ENCODE measurements at regions not wholly inside any gene's neighbourhood (a gene's known extent, or its start where the extent isn't known, plus 50 kb on each side); places are given as distances from the start of the nearest gene placed in this dataset.

DNA sequence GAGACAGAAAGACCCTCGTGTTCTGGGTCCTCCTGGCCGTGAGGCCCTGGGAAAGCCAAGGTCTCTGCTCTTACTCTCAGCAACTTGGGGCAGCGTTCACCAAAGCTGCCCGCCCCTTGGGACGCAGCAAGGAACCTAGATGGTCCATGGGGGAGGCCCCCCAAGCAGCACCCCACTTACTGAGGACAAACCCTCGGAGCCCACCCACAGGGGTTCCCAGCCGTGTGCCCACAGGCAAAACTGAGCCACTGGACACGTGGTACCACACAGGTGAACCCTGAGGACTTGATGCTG lies 166.2 kb upstream of the IQSEC1 start:
- Mint-ChIP-seq H3K36me3 (no peaks in the 10 kb centered on the region), H3K27ac (no peak overlapping the region), H3K4me3 (no peak overlapping the region), H3K4me1 (ENCODE audit: unreplicated experiment) (peaks cover 5% of the 10 kb centered on the region), H3K9me3 (no peaks in the 10 kb centered on the region), H3K27me3 (peaks cover 4% of the 10 kb centered on the region)
- TF ChIP-seq, protein P1, sequence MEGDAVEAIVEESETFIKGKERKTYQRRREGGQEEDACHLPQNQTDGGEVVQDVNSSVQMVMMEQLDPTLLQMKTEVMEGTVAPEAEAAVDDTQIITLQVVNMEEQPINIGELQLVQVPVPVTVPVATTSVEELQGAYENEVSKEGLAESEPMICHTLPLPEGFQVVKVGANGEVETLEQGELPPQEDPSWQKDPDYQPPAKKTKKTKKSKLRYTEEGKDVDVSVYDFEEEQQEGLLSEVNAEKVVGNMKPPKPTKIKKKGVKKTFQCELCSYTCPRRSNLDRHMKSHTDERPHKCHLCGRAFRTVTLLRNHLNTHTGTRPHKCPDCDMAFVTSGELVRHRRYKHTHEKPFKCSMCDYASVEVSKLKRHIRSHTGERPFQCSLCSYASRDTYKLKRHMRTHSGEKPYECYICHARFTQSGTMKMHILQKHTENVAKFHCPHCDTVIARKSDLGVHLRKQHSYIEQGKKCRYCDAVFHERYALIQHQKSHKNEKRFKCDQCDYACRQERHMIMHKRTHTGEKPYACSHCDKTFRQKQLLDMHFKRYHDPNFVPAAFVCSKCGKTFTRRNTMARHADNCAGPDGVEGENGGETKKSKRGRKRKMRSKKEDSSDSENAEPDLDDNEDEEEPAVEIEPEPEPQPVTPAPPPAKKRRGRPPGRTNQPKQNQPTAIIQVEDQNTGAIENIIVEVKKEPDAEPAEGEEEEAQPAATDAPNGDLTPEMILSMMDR (conservative IDR thresholded peaks at IDR 0.05) = no peak
- no peak for DNase-seq (ENCODE audit: extremely low spot score, unreplicated experiment)

DNA sequence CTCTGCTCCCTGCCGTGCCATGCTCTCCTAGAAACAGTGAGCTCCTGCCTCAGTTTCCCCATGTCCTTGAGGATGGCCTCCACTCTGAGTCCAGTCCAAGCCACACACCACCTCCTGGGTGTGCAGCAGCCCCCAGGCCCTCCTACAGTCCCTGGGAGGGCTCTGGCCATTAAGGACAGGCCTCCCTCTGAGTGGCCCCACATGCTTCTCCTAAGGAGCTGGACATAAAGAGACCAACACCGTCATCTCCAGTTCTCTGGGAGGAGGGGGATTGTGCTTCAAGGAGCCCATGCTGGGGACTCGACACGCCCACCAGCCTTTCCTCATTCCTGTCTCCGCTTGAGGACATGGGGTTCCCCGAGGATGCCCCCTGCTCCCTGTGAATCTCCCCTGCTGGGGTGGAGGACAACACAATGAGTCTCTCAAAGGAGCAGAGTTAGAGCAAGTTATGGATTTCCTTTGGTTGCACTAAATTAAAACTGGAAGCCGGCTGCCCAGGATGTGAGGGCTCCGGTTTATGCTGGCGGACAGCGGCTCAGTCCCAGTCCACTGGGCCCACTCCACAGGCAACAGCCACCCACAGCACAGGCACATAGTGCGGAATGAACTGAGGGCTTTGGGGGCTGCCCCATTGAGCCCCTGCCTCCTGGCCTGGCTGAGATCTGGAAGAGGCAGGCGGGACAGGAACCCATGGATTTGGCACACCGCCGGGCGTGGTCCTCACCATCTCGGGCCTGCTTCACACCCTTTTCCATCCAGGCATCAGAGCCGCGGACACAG lies 165.6 kb upstream of the IQSEC1 start:
- no peak overlapping the region for H3K4me3 Mint-ChIP-seq
- H3K9me3 Mint-ChIP-seq = no peaks in the 10 kb centered on the region
- H3K36me3 Mint-ChIP-seq = no peaks in the 10 kb centered on the region
- no peak for DNase-seq (ENCODE audit: extremely low spot score, unreplicated experiment)
- H3K27ac Mint-ChIP-seq = no peak overlapping the region
- H3K27me3 Mint-ChIP-seq = peaks cover 8% of the 10 kb centered on the region
- TF ChIP-seq, protein P1 (conservative IDR thresholded peaks at IDR 0.05) = no peak
- H3K4me1 Mint-ChIP-seq (ENCODE audit: unreplicated experiment) = peaks cover 9% of the 10 kb centered on the region

DNA sequence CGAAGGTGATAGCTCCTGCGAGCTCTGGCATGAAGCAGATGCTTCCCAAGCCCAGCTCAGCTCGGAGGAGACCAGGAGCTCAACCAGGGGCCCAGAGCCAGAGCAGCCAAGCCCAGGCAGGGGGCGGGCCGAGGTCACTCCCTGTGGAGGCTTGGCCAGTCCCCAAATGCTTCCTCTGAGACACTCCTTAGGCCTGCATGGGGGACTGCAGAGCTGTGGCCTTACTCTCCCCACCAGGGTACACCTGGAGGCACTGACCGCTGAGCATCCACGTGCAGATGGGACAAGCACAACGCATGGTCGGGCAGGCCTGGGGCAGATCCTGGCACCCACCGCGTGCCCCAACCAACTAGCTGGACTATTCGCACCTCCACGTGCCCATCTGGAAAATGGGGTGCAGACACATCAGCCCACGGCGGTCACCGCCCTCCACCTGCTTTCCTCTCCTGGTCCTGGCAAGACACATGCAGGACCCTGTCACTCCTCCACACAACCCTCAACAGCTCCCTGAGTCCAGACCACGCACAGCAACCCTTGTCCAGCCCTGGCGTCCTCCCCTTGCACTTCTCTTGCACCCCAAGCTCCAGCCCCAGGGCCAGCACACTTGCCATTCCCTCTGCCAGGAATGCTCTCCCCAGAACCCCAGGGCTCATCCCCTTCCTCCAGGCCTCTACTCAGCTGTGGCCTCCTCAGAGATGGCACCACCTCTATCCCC lies 164.7 kb upstream of the IQSEC1 start:
- H3K27ac Mint-ChIP-seq = no peak overlapping the region
- no peak for DNase-seq (ENCODE audit: extremely low spot score, unreplicated experiment)
- H3K36me3 Mint-ChIP-seq = no peaks in the 10 kb centered on the region
- no peak overlapping the region for H3K4me3 Mint-ChIP-seq
- H3K9me3 Mint-ChIP-seq = no peaks in the 10 kb centered on the region
- TF ChIP-seq, protein P1 (conservative IDR thresholded peaks at IDR 0.05) = no peak
- peaks cover 8% of the 10 kb centered on the region for H3K27me3 Mint-ChIP-seq
- peaks cover 9% of the 10 kb centered on the region for H3K4me1 Mint-ChIP-seq (ENCODE audit: unreplicated experiment)

DNA sequence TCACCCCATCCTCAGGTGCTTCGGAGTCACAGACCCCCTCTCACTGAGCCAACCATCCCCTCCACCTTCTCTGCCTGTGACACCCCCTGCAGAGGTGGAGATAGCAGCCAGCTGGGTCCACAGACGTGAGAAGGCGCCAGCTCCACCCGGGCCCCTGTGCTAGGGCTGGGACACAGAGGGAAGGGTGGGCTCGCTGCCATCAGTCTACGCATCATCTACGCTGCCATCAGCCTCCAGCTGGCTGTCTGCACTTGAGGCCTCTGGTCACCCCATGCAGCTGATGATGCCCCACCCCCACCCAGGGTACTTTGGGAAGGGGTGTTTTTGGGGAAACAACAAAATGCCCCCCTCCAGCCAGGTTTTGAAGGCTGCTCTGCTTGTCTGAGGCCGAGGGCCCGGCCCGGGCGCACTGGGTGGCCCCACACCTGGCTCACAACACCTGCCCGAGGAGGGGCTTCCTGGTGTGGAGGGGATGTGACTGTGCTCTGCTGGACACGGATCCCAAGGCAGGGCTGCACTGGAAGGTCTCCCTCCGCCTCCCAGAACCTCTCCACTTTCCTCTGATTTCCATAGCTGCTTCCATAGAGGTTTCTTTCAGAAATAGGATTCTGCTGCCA lies 163.4 kb upstream of the IQSEC1 start:
- Mint-ChIP-seq H3K4me3 (no peak overlapping the region), H3K27me3 (peaks cover 10% of the 10 kb centered on the region), H3K4me1 (ENCODE audit: unreplicated experiment) (peaks cover 9% of the 10 kb centered on the region), H3K9me3 (no peaks in the 10 kb centered on the region), H3K36me3 (no peaks in the 10 kb centered on the region), H3K27ac (no peak overlapping the region)
- DNase-seq (ENCODE audit: extremely low spot score, unreplicated experiment) = no peak
- TF ChIP-seq, protein P1 (conservative IDR thresholded peaks at IDR 0.05) = no peak

DNA sequence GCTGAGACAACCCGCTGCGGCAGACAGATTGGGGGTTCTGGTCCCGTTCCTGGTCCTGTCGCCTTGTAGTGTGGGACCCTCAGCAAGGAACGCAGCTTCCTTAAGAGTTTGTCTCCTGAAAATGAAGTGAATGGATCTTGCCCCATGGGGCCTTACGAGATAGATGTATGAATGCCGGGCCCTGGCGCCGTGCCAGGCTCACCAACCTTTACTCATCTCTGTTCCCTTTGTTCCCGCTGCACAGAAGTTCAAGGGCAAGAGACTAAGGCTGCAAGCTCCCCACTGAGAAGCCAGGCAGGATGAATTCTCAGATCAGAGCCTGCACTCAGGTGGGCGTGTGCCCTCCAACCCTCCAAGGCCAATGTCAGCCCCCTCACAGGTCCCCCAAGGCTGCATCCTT lies 162.7 kb upstream of the IQSEC1 start:
- peaks cover 10% of the 10 kb centered on the region for H3K27me3 Mint-ChIP-seq

More for the DNA sequence above, 162.7 kb upstream of the IQSEC1 start:
- TF ChIP-seq, protein P1 (conservative IDR thresholded peaks at IDR 0.05) = no peak
- no peak for DNase-seq (ENCODE audit: extremely low spot score, unreplicated experiment)
- Mint-ChIP-seq H3K9me3 (no peaks in the 10 kb centered on the region), H3K36me3 (no peaks in the 10 kb centered on the region), H3K4me1 (ENCODE audit: unreplicated experiment) (peaks cover 9% of the 10 kb centered on the region), H3K27ac (no peak overlapping the region), H3K4me3 (no peak overlapping the region)
